ENCODE measurements at regions not wholly inside any gene's neighbourhood (a gene's known extent, or its start where the extent isn't known, plus 50 kb on each side); places are given as distances from the start of the nearest gene placed in this dataset.

DNA sequence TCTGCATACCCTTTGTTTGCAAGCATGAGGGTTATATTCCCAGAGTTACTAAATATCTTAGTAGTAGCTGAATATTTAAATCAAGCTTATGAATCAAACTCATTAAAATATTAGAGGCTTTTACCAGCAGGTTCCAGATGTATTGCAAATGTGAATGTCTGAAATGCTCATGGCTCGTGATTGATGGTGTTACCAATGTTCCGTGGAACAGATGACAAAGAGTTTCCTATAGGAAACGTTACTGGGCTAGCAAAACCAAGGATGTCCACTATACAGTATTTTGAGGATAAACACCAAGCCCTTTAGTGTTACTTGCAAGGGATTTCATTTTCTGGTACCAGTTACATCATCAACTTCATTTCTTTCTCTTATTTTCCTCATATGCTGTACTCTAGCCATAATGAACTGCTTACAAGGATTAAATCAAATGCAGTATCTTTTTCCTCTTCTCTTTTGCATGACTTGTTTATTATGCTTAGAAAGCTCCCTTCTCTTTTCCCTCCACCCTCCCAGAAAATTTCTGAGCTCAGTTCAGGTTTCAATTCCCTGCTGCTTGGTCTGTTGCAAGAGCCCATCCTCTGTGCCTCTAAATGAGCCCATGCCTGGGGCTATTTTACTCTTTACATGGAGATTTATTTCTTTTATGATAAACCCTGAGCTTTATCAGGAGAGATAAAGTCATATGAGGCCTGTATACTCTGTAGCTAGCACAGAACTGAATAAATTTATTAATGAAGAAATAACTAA is 1537.1 kb upstream of the GOT2 start:
- no peak for TF ChIP-seq POLR2A (IDR thresholded peaks at IDR 0.05)
- TF ChIP-seq, protein P1, sequence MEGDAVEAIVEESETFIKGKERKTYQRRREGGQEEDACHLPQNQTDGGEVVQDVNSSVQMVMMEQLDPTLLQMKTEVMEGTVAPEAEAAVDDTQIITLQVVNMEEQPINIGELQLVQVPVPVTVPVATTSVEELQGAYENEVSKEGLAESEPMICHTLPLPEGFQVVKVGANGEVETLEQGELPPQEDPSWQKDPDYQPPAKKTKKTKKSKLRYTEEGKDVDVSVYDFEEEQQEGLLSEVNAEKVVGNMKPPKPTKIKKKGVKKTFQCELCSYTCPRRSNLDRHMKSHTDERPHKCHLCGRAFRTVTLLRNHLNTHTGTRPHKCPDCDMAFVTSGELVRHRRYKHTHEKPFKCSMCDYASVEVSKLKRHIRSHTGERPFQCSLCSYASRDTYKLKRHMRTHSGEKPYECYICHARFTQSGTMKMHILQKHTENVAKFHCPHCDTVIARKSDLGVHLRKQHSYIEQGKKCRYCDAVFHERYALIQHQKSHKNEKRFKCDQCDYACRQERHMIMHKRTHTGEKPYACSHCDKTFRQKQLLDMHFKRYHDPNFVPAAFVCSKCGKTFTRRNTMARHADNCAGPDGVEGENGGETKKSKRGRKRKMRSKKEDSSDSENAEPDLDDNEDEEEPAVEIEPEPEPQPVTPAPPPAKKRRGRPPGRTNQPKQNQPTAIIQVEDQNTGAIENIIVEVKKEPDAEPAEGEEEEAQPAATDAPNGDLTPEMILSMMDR (IDR thresholded peaks at IDR 0.05), result no peak

Data from uterus (tissue), 2 donors.